ENCODE measurements at regions not wholly inside any gene's neighbourhood (a gene's known extent, or its start where the extent isn't known, plus 50 kb on each side); places are given as distances from the start of the nearest gene placed in this dataset.

DNA sequence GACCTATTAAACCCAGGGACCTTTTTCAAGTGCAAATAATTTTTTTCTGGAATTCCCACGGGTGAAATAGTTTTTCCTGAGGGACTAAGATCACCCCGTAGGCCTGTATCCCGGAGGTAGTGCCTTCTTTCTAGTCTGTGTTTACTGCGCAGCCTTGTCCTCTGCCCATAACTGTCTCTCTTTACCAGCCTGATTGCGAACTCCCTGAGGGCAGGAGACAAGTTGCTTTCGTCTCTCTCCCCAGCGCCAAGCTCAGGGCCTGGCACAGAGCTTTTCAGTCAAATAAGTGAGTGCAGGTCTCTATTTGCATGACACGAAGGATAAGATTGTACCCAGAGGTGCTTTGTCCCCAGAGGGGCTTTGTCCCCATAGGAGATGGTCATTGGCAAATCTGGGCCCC lies 123.9 kb downstream of the DDX1 start:
- H3K27ac ChIP-seq, result no peak overlapping the region
- no peak overlapping the region for H3K4me3 ChIP-seq

DNA sequence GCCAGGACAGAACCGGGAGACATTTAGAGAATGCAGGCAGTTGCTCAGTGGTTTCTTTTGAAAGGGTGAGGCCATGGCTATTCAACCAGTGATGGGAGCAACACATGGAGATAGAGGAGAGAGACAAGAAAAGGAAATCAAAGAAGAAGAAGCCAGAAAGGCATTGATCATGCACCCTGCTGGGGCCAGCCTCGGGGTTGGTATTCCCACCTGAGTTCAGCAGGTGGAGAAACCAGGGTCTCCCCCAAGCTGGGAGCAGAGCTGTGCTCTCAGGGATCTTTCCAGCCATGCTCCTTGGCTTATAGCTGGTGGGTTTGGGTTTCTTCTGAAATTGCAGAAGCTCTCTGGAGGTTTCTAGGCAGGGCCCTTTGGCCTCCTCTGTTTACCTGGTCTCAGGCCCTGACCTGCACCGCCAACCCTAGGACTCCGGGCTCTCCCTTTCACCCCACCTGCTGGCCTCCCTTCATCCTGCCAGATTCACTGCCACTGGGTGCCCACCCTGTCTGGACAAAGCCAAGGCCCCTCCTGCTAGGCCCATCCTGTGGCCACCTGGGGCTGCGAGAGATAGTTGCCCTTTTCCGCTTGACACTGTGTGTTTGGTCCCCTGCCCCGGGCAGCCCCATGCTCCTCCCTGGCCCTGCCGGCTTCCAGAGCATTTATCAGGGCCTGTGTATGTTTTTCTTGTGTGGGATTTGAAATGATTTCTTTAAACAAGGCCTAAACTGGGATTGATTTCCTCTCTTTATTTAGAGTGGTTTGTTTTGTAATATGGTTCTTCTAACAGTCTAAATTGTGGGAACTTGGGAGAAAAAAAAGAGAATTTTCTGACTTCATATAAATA lies 126.7 kb downstream of the DDX1 start:
- no peak overlapping the region for H3K4me3 ChIP-seq
- H3K27ac ChIP-seq, result no peak overlapping the region

DNA sequence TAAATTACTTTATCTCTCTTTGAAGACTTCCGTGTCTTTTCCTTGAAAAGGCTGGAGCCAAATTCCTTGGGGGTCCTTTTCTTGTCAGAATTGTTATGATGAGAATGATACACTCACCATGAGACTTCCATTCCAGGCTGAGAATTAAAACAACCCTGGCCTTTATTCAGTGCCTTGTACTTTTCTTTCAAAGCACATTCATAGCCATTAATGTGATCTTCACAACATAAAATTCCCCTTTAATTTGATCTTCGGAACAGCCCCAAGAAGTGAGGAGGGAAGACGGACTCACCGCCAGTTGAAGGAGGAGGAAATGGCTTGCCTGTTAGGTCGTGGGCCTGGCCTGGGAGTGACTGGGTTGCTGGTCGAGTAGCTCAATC lies 127.3 kb downstream of the DDX1 start:
- Histone ChIP-seq H3K4me3 (no peak overlapping the region), H3K27ac (no peak overlapping the region)

- H3K4me3 ChIP-seq, result no peak overlapping the region
- no peak overlapping the region for H3K27ac ChIP-seq
These were observed 128.1 kb downstream of the DDX1 start for GRCh38 chr2:15719566-15720313.

DNA sequence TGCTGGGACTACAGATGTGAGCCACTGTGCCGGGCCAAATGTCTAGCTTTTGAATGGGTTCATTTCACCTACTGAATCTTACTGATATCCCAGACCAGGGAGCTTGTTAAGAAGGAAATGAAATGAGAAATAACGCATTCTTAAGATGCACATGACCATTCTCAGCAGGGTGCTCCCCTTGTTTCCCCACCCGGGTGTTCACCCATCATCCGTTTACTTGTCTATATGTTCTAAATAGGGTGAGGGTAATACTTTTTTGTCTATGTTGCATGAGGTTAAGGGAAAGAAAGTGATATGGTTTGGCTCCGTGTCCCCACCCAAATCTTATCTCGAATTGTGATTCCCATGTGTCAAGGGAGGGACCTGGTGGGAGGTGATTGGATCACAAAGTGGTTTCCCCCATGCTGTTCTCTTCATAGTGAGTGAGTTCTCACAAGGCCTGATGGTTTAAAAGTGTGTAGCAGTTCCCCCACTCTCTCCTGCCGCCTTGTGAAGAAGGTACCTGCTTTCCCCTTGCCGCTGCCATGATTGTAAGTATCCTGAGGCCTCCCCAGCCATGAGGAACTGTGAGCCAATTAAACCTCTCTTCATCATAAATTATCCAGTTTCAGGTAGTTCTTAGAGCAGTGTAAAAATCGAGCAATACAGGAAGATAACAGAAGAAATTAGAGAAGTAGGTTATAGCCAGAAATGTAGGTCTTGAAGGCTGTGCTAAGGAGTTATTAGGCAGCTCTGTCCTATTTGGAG lies 129.1 kb downstream of the DDX1 start:
- Histone ChIP-seq H3K27ac (no peak overlapping the region), H3K4me3 (no peak overlapping the region)

DNA sequence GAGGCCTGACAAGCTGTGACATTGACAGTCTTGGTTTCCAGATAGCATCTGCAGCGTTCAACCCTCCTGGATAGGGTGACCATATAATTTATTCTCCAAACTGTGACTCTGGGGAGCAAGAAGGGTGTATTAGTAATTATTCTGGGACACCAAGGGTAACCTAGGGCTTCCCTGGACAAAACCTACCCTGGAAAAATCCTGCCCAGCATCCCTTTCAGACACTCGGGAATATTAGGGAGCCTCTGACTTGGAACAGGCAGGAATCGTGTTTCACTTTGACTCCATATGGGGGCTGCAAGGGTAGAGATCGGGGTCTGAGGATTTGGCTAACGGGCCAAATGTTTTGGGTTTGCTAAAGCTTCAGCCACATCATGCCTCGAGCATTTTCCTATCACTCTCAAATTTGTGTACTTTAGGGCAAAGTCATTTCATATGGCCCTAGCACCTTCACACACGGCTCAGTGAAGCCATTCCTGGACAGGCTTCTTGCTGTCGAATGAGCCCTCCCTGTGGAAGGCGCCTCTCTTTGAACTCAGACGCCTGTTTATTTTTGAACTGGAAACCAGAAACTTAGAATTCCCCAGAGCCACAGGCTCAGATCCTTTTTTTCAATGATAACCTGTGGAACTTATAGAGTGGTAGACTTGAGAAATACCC lies 129.9 kb downstream of the DDX1 start:
- H3K4me3 ChIP-seq, result no peak overlapping the region
- H3K27ac ChIP-seq, result no peak overlapping the region

DNA sequence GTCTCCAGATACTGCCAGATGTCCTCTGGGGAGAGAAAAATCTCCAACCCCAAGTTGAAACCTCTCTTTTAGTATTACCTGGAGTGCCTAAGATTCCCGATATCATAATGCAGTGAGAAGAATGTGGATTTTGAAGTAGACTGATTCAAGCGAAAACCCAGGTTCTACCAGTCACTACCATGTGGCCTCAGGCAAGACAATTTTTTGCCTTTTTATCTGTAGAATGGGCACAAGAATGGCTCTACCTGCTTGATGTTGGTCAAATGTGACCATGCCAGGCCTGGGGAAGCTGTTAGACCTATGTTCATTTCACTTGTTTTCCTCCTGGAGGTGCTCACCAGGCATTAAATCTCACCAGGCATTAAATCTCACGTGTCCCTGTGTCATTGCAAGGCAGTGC lies 131.3 kb downstream of the DDX1 start:
- Histone ChIP-seq H3K4me3 (no peak overlapping the region), H3K27ac (no peak overlapping the region)

DNA sequence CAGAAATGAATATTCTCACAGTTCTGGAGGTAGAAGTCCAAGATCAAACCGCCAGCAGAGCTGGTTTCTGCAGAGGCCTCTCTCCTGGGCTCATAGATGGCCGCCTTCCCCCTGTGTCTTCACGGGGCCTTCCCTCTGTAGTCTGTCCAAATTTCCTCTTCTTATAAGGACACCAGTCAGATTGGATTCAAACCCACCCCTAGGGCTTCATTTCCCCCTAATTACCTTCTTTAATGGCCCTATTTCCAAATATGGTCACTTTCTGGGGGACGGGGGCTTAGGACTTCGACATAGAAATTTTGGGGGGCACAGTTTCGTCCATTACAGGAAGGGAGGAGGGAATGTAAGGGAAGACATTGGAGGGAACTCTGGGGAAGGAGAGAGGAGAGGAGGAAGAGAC lies 132.6 kb downstream of the DDX1 start:
- Histone ChIP-seq H3K27ac (no peak overlapping the region), H3K4me3 (no peak overlapping the region)

DNA sequence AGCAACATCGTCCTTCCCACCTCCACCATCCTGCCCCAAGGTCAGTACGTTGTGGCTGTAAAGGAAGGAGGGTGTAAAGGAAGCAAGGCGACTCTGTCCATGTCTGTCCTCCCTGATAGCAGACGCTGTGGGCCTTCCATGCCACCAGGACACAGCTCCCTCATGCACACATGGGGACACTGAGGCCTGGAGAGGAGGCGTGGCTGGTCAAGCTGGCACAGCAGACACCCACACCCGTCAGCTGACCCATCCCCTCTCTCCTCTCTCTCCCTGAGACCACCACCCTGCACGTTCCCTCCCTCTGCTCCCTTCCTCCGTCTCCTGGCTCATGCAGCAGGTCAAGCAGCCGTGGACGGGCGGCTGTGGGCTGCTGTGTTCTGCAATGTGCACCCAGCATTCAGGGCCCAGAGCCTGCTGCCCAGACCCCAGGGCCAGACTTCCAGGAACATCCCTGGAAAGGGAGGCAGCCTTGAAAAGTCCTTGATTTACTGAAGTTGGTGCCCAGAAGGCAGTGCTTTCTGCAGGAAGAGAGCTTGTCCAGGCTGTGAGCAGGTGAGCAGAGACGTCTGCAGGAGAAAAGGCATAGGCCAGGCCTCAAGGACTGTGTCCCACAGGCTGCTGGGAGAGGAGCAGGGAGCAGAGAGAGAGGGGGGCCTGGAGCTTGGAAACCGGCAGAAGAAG lies 133.6 kb downstream of the DDX1 start:
- Histone ChIP-seq H3K27ac (no peak overlapping the region), H3K4me3 (no peak overlapping the region)

DNA sequence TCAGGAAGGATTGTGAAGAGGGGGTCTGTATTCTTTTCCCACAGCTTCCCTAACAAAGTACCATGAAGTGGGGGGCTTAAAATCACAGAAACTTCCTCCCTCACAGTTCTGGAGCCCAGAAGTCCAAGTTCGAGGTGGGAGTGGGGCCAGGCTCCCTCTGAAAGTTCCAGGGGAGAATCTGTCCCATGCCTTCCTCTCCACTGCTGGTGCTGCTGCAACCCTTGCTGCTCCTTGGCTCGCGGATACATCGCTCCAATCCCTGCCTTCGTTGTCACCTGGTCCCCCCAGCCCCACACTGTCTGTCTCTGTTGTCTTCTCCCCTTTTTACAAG lies 134.1 kb downstream of the DDX1 start:
- H3K4me3 ChIP-seq, result no peak overlapping the region
- no peak overlapping the region for H3K27ac ChIP-seq

DNA sequence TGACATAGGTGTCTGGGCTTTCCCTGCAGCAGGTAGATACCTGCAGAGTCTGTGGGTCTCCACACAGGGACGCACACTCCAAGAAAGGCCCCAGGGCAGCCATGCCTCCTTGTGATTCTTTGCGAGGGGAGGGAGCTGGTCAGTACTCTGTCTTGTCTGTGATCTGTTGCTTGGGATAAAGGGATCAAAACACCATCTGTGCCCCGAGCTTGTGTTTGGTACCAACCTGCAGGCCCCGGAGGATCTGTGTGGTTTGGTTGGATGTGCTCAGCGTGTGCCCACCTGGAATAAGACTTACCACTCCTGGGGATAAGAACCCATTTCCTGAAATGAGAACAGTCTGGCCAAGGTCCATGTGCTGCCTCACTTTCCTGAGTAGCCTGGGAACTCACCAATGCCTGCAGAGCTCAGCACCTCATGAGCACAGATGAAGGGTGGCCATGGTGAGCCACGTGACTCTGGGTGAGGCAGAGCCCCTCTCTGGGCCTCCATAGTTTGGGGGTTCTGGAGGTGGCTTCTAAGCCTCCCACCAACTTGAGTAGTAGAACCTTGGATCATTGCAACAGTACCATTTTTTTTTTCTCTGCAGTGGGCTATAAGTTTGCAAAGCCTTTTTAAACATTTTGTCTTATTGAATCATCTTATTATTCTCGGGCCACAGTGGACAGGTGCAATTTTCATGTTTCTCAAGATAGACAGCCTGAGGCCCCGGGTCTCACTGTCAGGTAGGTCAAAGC lies 134.8 kb downstream of the DDX1 start:
- no peak overlapping the region for H3K27ac ChIP-seq
- no peak overlapping the region for H3K4me3 ChIP-seq

- Histone ChIP-seq H3K27ac (no peak overlapping the region), H3K4me3 (no peak overlapping the region)
These were observed 136.0 kb downstream of the DDX1 start for GRCh38 chr2:15727396-15728244.

DNA sequence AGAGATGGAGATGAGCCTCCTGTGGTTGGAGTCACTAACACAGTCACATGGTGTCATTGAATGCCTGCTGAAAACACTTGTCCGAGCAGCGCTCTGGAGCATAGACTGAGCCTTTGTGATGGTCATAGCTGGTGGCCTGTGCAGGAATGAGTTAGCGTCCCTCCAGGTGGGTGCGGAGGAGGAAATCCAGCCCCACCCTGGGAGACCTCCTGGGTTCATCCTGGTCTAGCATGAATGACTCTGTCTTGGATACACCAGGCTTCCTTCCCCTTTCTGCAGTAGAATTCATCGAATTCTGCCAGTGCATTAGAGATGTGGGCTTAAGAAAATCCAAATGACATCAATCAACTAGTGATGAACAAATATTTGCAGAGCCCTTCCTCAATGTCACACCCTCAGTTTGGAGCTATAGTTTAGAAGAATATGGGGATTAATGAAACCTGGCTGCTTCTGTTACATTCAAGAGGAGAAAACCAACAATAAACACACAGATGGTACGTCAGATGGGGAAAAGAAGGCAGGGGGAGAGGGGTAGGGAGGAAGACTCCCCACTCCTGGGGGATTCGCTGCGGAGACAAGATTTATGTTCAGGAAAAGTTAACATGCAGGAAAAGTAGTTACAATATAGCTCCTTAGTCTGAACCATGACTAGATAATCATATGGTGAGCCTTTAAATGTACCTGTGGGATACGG lies 136.7 kb downstream of the DDX1 start:
- Histone ChIP-seq H3K4me3 (no peak overlapping the region), H3K27ac (no peak overlapping the region)

- H3K27ac ChIP-seq, result no peak overlapping the region
- H3K4me3 ChIP-seq, result no peak overlapping the region
These were observed 137.3 kb downstream of the DDX1 start for GRCh38 chr2:15729001-15729400.

GRCh38 chr2:15729709-15730544 lies 138.3 kb downstream of the DDX1 start:
- H3K27ac ChIP-seq, result no peak overlapping the region
- H3K4me3 ChIP-seq, result no peak overlapping the region

DNA sequence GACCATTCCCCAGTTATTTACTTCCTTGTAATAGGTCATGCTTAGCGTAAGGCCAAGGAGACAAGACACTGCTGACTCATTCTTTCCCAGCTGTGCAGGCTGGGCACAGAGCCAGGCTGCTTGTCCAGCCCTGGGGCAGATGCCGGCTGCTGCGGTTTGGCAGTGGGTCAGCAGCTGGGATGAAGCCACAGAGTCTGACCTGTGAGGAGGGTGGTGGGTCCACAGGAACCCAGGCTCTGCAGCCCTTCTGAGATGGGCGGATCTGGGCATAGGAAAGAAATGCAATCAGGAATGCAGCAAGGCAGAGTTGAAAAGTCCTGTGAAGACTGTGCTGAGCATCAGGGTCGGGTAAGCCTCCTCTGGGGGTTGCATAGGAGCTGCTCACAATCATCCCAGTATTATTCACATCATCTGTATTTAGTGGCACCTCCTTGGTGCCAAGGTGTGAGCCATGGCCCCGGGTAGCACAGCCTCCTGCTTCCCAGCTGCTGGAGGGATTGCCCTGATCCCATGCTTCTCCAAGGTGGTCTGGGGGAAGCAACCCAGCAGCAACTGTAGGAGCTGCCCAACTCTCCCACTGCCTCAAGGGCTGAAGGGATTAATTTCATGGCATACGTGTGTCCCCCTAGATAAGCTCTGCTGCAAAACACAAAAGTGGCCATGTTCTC lies 139.0 kb downstream of the DDX1 start:
- no peak overlapping the region for H3K27ac ChIP-seq

More for the DNA sequence above, 139.0 kb downstream of the DDX1 start:
- no peak overlapping the region for H3K4me3 ChIP-seq

All from skin epidermis (tissue), 12 donors.